Testis (tissue), 2 donors: ENCODE measurements at regions not wholly inside any gene's neighbourhood (a gene's known extent, or its start where the extent isn't known, plus 50 kb on each side); places are given as distances from the start of the nearest gene placed in this dataset.

ENCODE experiments used
- small RNA-seq, 2 donors: library from RNA; depleted of rRNA; stranded (forward); fragments of <200 nt; gene quantifications; one replicate each; pipeline ENCODE3, GENCODE V24; 2016

Small RNA genes lying in the stretch of these regions (small RNA-seq; reads per million reads assigned to genes)
- gene AC092670.1 (0 reads per million in 2 donors), gene RNU6-1054P (0 reads per million in 2 donors)
